H9 (cell line): ENCODE measurements at regions not wholly inside any gene's neighbourhood (a gene's known extent, or its start where the extent isn't known, plus 50 kb on each side); places are given as distances from the start of the nearest gene placed in this dataset.
A peak's percentile ranks its signal among the peaks of the same experiment; 100 is the strongest.

Source experiments
- DNase-seq: peaks from one replicate; pipeline ENCODE4 v3.0.0-alpha.2; 2017
- H2AFZ ChIP-seq: one replicate; pipeline ENCODE4 v1.6.1; 2013; ENCODE audit warnings: mild to moderate bottlenecking, low read length, control low read depth, moderate library complexity
- H2AK5ac ChIP-seq: 2 replicates; pipeline ENCODE4 v1.6.1; 2013; ENCODE audit warnings: low read length, control low read depth, mixed read lengths; ENCODE audit not compliant: insufficient read length
- H2BK120ac ChIP-seq: one replicate; pipeline ENCODE4 v1.6.1; 2013; ENCODE audit warnings: low read depth, mild to moderate bottlenecking, low read length, control low read depth, inconsistent platforms; ENCODE audit not compliant: poor library complexity, severe bottlenecking
- H2BK12ac ChIP-seq: 2 replicates; pipeline ENCODE4 v1.6.1; 2013; ENCODE audit warnings: low read length, control low read depth, mixed read lengths, low read depth; ENCODE audit not compliant: insufficient read length
- H2BK15ac ChIP-seq: 2 replicates; pipeline ENCODE4 v1.6.1; 2013; ENCODE audit warnings: low read depth, low read length, control low read depth
- H2BK20ac ChIP-seq: one replicate; pipeline ENCODE4 v1.6.1; 2013; ENCODE audit warnings: low read depth, mild to moderate bottlenecking, low read length, control low read depth, inconsistent platforms; ENCODE audit not compliant: poor library complexity, severe bottlenecking
- H2BK5ac ChIP-seq: 2 replicates; pipeline ENCODE4 v1.6.1; 2013; ENCODE audit warnings: low read length, control low read depth, mixed read lengths; ENCODE audit not compliant: insufficient read length
- H3K14ac ChIP-seq: 2 replicates; pipeline ENCODE4 v1.6.1; 2013; ENCODE audit warnings: low read length, control low read depth; ENCODE audit not compliant: insufficient read depth
- H3K18ac ChIP-seq: 2 replicates; pipeline ENCODE4 v1.6.1; 2013; ENCODE audit warnings: low read depth, mild to moderate bottlenecking, mixed read lengths, low read length, control low read depth; ENCODE audit not compliant: insufficient read length
- H3K23ac ChIP-seq: 2 replicates; pipeline ENCODE4 v1.6.1; 2013; ENCODE audit warnings: low read length, control low read depth, mixed read lengths, low read depth; ENCODE audit not compliant: insufficient read length
- H3K23me2 ChIP-seq: 2 replicates; pipeline ENCODE4 v1.6.1; 2013; ENCODE audit warnings: low read depth, mild to moderate bottlenecking, mixed read lengths, low read length, control low read depth; ENCODE audit not compliant: insufficient read length, poor library complexity, severe bottlenecking
- H3K27ac ChIP-seq: 2 replicates; pipeline ENCODE4 v1.5.1; 2013; ENCODE audit warnings: low read length, control low read depth, mixed read lengths, low read depth; ENCODE audit not compliant: insufficient read length
- H3K27me3 ChIP-seq: 2 replicates; pipeline ENCODE4 v1.6.1; 2013; ENCODE audit warnings: low read length, control low read depth, inconsistent platforms; ENCODE audit not compliant: insufficient read depth
- H3K4ac ChIP-seq: 2 replicates; pipeline ENCODE4 v1.6.1; 2013; ENCODE audit warnings: low read depth, mild to moderate bottlenecking, control low read depth, inconsistent platforms, low read length, moderate library complexity
- H3K4me1 ChIP-seq: 2 replicates; pipeline ENCODE4 v1.6.1; 2013; ENCODE audit warnings: low read length, control low read depth, inconsistent platforms; ENCODE audit not compliant: insufficient read depth
- H3K4me2 ChIP-seq: 2 replicates; pipeline ENCODE4 v1.6.1; 2013; ENCODE audit warnings: low read length, control low read depth, mixed read lengths; ENCODE audit not compliant: insufficient read length, insufficient read depth
- H3K56ac ChIP-seq: 2 replicates; pipeline ENCODE4 v1.6.1; 2013; ENCODE audit warnings: low read depth, mild to moderate bottlenecking, mixed read lengths, low read length, control low read depth; ENCODE audit not compliant: insufficient read length
- H3K79me1 ChIP-seq: 2 replicates; pipeline ENCODE4 v1.6.1; 2013; ENCODE audit warnings: low read depth, mild to moderate bottlenecking, moderate library complexity, low read length, control low read depth, inconsistent platforms; ENCODE audit not compliant: insufficient read depth, poor library complexity, severe bottlenecking
- H3K79me2 ChIP-seq: 2 replicates; pipeline ENCODE4 v1.6.1; 2013; ENCODE audit warnings: low read length, control low read depth, inconsistent platforms; ENCODE audit not compliant: insufficient read depth
- H3K9ac ChIP-seq: 2 replicates; pipeline ENCODE4 v1.6.1; 2013; ENCODE audit warnings: low read length, control low read depth, mixed read lengths; ENCODE audit not compliant: insufficient read length; ENCODE audit errors: extremely low read depth
- H3K9me3 ChIP-seq: one replicate; pipeline ENCODE4 v1.6.1; 2013; ENCODE audit warnings: low read depth, low read length, inconsistent platforms; ENCODE audit not compliant: control insufficient read depth
- H3T11ph ChIP-seq: one replicate; pipeline ENCODE4 v1.6.1; 2013; ENCODE audit warnings: mild to moderate bottlenecking, low read length, control low read depth, inconsistent platforms
- H4K20me1 ChIP-seq: one replicate; pipeline ENCODE4 v1.6.1; 2013; ENCODE audit not compliant: control insufficient read depth, insufficient read length, insufficient read depth
- H4K5ac ChIP-seq: 2 replicates; pipeline ENCODE4 v1.6.1; 2013; ENCODE audit warnings: low read depth, mild to moderate bottlenecking, mixed read lengths, low read length, control low read depth; ENCODE audit not compliant: insufficient read length
- H4K8ac ChIP-seq: replicated peaks from 2 replicates; pipeline ENCODE4 v1.6.1; 2013; ENCODE audit warnings: low read length, control low read depth, mixed read lengths, low read depth; ENCODE audit not compliant: insufficient read length
- H4K91ac ChIP-seq: 2 replicates; pipeline ENCODE4 v1.6.1; 2013; ENCODE audit warnings: low read depth, mild to moderate bottlenecking, moderate library complexity, mixed read lengths, low read length, control low read depth; ENCODE audit not compliant: insufficient read length
- H3K27ac Mint-ChIP-seq, 3 experiments: 2 replicates in 2 of 3; 3 replicates in 1 of 3; pipeline ENCODE4 v1.8.0; 2020 to 2021; ENCODE audit warnings: mixed read lengths in 3 of 3, mild to moderate bottlenecking in 1 of 3, moderate library complexity in 1 of 3
- H3K27me3 Mint-ChIP-seq: 2 replicates; pipeline ENCODE4 v1.8.0; 2021; ENCODE audit warnings: low read depth, mild to moderate bottlenecking, moderate library complexity, mixed read lengths
- H3K36me3 Mint-ChIP-seq, 3 experiments: 2 replicates in 2 of 3; 3 replicates in 1 of 3; pipeline ENCODE4 v1.8.0; 2020 to 2021; ENCODE audit warnings: low read depth in 3 of 3, mixed read lengths in 3 of 3; ENCODE audit not compliant: insufficient read depth in 1 of 3
- H3K4me1 Mint-ChIP-seq, 2 experiments: 2 replicates each; pipeline ENCODE4 v1.8.0; 2020; ENCODE audit warnings: mixed read lengths in 2 of 2
- H3K4me3 Mint-ChIP-seq, 2 experiments: 2 replicates in 1 of 2; 3 replicates in 1 of 2; pipeline ENCODE4 v1.8.0; 2020 to 2021; ENCODE audit warnings: mild to moderate bottlenecking in 2 of 2, mixed read lengths in 2 of 2, moderate library complexity in 1 of 2
- H3K9me3 Mint-ChIP-seq, 2 experiments: 2 replicates in 1 of 2; 3 replicates in 1 of 2; pipeline ENCODE4 v1.8.0; 2020; ENCODE audit warnings: mild to moderate bottlenecking in 2 of 2, mixed read lengths in 2 of 2, moderate library complexity in 1 of 2
- TF ChIP-seq, protein P1 (sequence below): fragments of 200-600 bp; sonication (generic); conservative IDR thresholded peaks from 3 replicates; pipeline ENCODE4 v1.8.0; 2021; ENCODE audit warnings: antibody characterized with exemption, mild to moderate bottlenecking

DNA sequence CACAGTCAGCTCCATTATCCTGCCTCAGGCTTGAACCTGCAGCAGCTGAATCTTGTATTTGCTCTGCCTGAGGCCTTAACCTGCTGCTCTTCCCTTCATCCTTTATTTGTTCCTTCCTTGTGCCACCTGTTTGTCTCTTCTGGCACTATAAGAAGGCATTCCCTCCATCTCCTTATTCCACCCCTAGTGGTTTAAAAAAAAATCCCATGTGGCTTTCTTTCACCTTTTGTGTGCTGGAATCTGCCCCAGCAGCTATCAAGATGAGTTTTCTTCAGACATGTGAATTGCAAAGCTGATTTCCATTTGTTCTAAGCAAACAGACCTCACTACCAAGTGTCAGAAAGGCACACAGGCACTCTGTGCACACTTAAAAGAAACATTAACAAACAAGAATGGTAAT is 294.6 kb downstream of the TTLL7 start:
- peaks cover under 1 to 2% (median 2%) of the 10 kb centered on the region in 3 experiments for H3K36me3 Mint-ChIP-seq
- Histone ChIP-seq H4K5ac (no peak overlapping the region), H3K23me2 (no peaks in the 10 kb centered on the region)

More for the DNA sequence above, 294.6 kb downstream of the TTLL7 start:
- no peak overlapping the region for H3K4ac ChIP-seq
- H3K4me1 Mint-ChIP-seq = peaks cover 4 to 16% of the 10 kb centered on the region in 2 experiments; a peak in 3 of 4 replicates
- peaks cover under 1 to 2% of the 10 kb centered on the region in 2 experiments for H3K9me3 Mint-ChIP-seq
- H2BK20ac ChIP-seq = no peak overlapping the region
- H3K27me3 Mint-ChIP-seq = peaks cover under 1% of the 10 kb centered on the region; the same call in 1 of the 2 replicates
- no peak overlapping the region for H3K14ac ChIP-seq
- TF ChIP-seq, protein P1, sequence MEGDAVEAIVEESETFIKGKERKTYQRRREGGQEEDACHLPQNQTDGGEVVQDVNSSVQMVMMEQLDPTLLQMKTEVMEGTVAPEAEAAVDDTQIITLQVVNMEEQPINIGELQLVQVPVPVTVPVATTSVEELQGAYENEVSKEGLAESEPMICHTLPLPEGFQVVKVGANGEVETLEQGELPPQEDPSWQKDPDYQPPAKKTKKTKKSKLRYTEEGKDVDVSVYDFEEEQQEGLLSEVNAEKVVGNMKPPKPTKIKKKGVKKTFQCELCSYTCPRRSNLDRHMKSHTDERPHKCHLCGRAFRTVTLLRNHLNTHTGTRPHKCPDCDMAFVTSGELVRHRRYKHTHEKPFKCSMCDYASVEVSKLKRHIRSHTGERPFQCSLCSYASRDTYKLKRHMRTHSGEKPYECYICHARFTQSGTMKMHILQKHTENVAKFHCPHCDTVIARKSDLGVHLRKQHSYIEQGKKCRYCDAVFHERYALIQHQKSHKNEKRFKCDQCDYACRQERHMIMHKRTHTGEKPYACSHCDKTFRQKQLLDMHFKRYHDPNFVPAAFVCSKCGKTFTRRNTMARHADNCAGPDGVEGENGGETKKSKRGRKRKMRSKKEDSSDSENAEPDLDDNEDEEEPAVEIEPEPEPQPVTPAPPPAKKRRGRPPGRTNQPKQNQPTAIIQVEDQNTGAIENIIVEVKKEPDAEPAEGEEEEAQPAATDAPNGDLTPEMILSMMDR = peak; percentile 52
- H4K20me1 ChIP-seq = no peaks in the 10 kb centered on the region
- H3K79me1 ChIP-seq = no peaks in the 10 kb centered on the region
- no peak overlapping the region for H3K56ac ChIP-seq
- H2BK120ac ChIP-seq = no peak overlapping the region
- no peak overlapping the region for H2BK15ac ChIP-seq
- no peak overlapping the region for H3T11ph ChIP-seq
- H3K4me3 Mint-ChIP-seq = no peak overlapping the region
- H3K27ac ChIP-seq = no peak overlapping the region
- no peaks in the 10 kb centered on the region for H3K27me3 ChIP-seq
- H3K4me2 ChIP-seq = no peak overlapping the region
- no peak overlapping the region for H2BK12ac ChIP-seq
- no peak overlapping the region for H3K9ac ChIP-seq
- H3K18ac ChIP-seq = no peak overlapping the region
- no peak overlapping the region for H2AK5ac ChIP-seq
- no peak for DNase-seq
- H4K91ac ChIP-seq = no peak overlapping the region
- H2BK5ac ChIP-seq = no peak overlapping the region
- no peak overlapping the region for H3K23ac ChIP-seq
- no peak overlapping the region for H2AFZ ChIP-seq
- no peaks in the 10 kb centered on the region for H3K9me3 ChIP-seq
- H3K4me1 ChIP-seq = no peaks in the 10 kb centered on the region
- H3K27ac Mint-ChIP-seq = no peak overlapping the region; a peak in 2 of 7 replicates
- H4K8ac ChIP-seq = no peak overlapping the region
- no peaks in the 10 kb centered on the region for H3K79me2 ChIP-seq
